Endothelial cell of umbilical vein (primary cell): ENCODE measurements at regions not wholly inside any gene's neighbourhood (a gene's known extent, or its start where the extent isn't known, plus 50 kb on each side); places are given as distances from the start of the nearest gene placed in this dataset.

Source experiments
- BruUV-seq: library from RNA; stranded (reverse); fragments of 400-500 nt; replicated peaks from 2 replicates; lab custom pipeline; 2021; lab: Mats Ljungman, UMichigan
- CTCF ChIA-PET: fragments of 300-600, 350-600 bp; sonication (Branson Sonifier 250); formaldehyde crosslinking; loops from one replicate; lab custom pipeline; 2021; ENCODE audit warnings: antibody characterized with exemption, inconsistent platforms; lab: Charles Lee
- POLR2A ChIA-PET: fragments of 300-600, 350-600 bp; sonication (Branson Sonifier 250); formaldehyde crosslinking; loops from one replicate; lab custom pipeline; 2021; ENCODE audit warnings: antibody characterized with exemption, inconsistent platforms; lab: Charles Lee
- DNase-seq: peaks from one replicate; pipeline ENCODE4 v3.0.0-alpha.2; 2011; ENCODE audit warnings: low read depth, low spot score
- FAIRE-seq: peaks from 2 replicates; lab custom pipeline; 2011; peaks lifted over from hg19 to GRCh38; lab: Jason Lieb, UNC
- H2AFZ ChIP-seq: 2 replicates; pipeline ENCODE4 v1.6.0; 2012; ENCODE audit warnings: low read depth, low read length, control low read depth, inconsistent platforms
- H3K27ac ChIP-seq: 2 replicates; pipeline ENCODE4 v1.5.1; 2011; ENCODE audit warnings: low read depth, mild to moderate bottlenecking, control low read depth, low read length, moderate library complexity; ENCODE audit not compliant: insufficient read depth
- H3K27me3 ChIP-seq, 2 experiments: 2 replicates each; pipeline versions ENCODE4 v1.6.0 to v1.6.1; 2011; ENCODE audit warnings: low read length in 2 of 2, mixed read lengths in 1 of 2; ENCODE audit not compliant: control insufficient read depth in 2 of 2, insufficient read depth in 2 of 2
- H3K36me3 ChIP-seq, 2 experiments: 2 replicates in 1 of 2; 3 replicates in 1 of 2; pipeline ENCODE4 v1.5.1; 2011; ENCODE audit warnings: low read length in 2 of 2, mild to moderate bottlenecking in 1 of 2, moderate library complexity in 1 of 2; ENCODE audit not compliant: control insufficient read depth in 2 of 2, insufficient read depth in 2 of 2; ENCODE audit errors: extremely low read depth in 1 of 2
- H3K4me1 ChIP-seq: 3 replicates; pipeline ENCODE4 v1.5.1; 2011; ENCODE audit warnings: mild to moderate bottlenecking, low read length; ENCODE audit not compliant: control insufficient read depth, insufficient read depth; ENCODE audit errors: extremely low read depth
- H3K4me2 ChIP-seq: 2 replicates; pipeline ENCODE4 v1.6.1; 2011; ENCODE audit warnings: low read length, control low read depth, mixed read lengths; ENCODE audit not compliant: insufficient read depth
- H3K4me3 ChIP-seq, 3 experiments: fragments of 200-600 bp in 1 of 3; sonication (generic), shearing (Covaris generic) in 1 of 3; replicated peaks in 1 of 3; 2 replicates each; pipeline ENCODE4 v1.5.1; 2011 to 2016; ENCODE audit warnings: control low read depth in 3 of 3, low read length in 3 of 3, mild to moderate bottlenecking in 2 of 3, inconsistent platforms in 1 of 3, low read depth in 1 of 3, moderate library complexity in 1 of 3; ENCODE audit not compliant: insufficient read depth in 1 of 3
- H3K79me2 ChIP-seq: 2 replicates; pipeline ENCODE4 v1.6.0; 2012; ENCODE audit warnings: low read length, inconsistent platforms; ENCODE audit not compliant: control insufficient read depth, insufficient read depth
- H3K9ac ChIP-seq: replicated peaks from 2 replicates; pipeline ENCODE3; 2011; ENCODE audit warnings: low read length, control low read depth; ENCODE audit not compliant: insufficient read depth; ENCODE audit errors: extremely low read depth
- H3K9me1 ChIP-seq: replicated peaks from 3 replicates; pipeline ENCODE4 v1.6.0; 2011; ENCODE audit warnings: mild to moderate bottlenecking, low read length; ENCODE audit not compliant: control insufficient read depth, insufficient read depth; ENCODE audit errors: extremely low read depth
- H3K9me3 ChIP-seq: replicated peaks from 2 replicates; pipeline ENCODE4 v1.5.1; 2012; ENCODE audit warnings: low read length, inconsistent platforms; ENCODE audit not compliant: control insufficient read depth, insufficient read depth
- H4K20me1 ChIP-seq: replicated peaks from 2 replicates; pipeline ENCODE3; 2011; ENCODE audit warnings: mild to moderate bottlenecking, low read length; ENCODE audit not compliant: control insufficient read depth, insufficient read depth; ENCODE audit errors: extremely low read depth
- EZH2 ChIP-seq: IDR thresholded peaks from 2 replicates; pipeline ENCODE4 v1.6.1; 2012; ENCODE audit warnings: borderline replicate concordance, low read depth, mild to moderate bottlenecking, moderate library complexity, low read length, inconsistent platforms; ENCODE audit not compliant: severe bottlenecking
- FOS ChIP-seq: IDR thresholded peaks from 2 replicates; pipeline ENCODE4 v1.6.1; 2011; ENCODE audit warnings: mild to moderate bottlenecking, low read length, moderate library complexity, borderline replicate concordance; ENCODE audit not compliant: insufficient read depth
- GATA2 ChIP-seq: IDR thresholded peaks from 2 replicates; pipeline ENCODE4 v1.7.0; 2011; ENCODE audit warnings: low read depth, mild to moderate bottlenecking, moderate library complexity, mixed read lengths, low read length; ENCODE audit not compliant: insufficient read length, insufficient read depth
- JUN ChIP-seq: IDR thresholded peaks from 2 replicates; pipeline ENCODE4 v1.6.1; 2011; ENCODE audit warnings: borderline replicate concordance, low read depth; ENCODE audit not compliant: insufficient read length, insufficient read depth
- MYC ChIP-seq: IDR thresholded peaks from one replicate; pipeline ENCODE4 v1.6.1; 2011; ENCODE audit warnings: mild to moderate bottlenecking, low read depth, low read length
- POLR2A ChIP-seq: IDR thresholded peaks from 2 replicates; pipeline ENCODE4 v1.6.1; 2012; ENCODE audit warnings: low read depth, mild to moderate bottlenecking, control low read depth, low read length
- POLR2AphosphoS5 ChIP-seq: IDR thresholded peaks from 2 replicates; pipeline ENCODE4 v1.6.1; 2012; ENCODE audit warnings: low read depth, mild to moderate bottlenecking, control low read depth, low read length, moderate library complexity; ENCODE audit not compliant: insufficient read depth
- dilution Hi-C: fragments of 300-500 bp; cut with MboI; formaldehyde crosslinking; loops from one replicate; pipeline ENCODE4 v1.15.0; 2019; ENCODE audit warnings: low sequenced_read_pairs; ENCODE audit not compliant: extremely low pct_ligation_motif_present
- intact Hi-C: fragments of 100-400 bp; cut with micrococcal nuclease; formaldehyde crosslinking; loops from one replicate; pipeline ENCODE4 v1.10.0; 2022
- TF ChIP-seq, protein P1 (sequence below): IDR thresholded peaks from 2 replicates; pipeline ENCODE4 v1.6.1; 2011; ENCODE audit not compliant: insufficient read depth, insufficient read length
- TF ChIP-seq, protein P2 (sequence below), 2 donors: IDR thresholded peaks; 1 replicate in 1 of 2; 2 replicates in 1 of 2; pipeline ENCODE4 v1.5.1; 2011; ENCODE audit warnings: low read length in 2 of 2, mild to moderate bottlenecking in 2 of 2, moderate library complexity in 2 of 2, control low read depth in 1 of 2, inconsistent platforms in 1 of 2, low read depth in 1 of 2; ENCODE audit not compliant: insufficient read depth in 1 of 2; ENCODE audit errors: extremely low read depth in 1 of 2

DNA sequence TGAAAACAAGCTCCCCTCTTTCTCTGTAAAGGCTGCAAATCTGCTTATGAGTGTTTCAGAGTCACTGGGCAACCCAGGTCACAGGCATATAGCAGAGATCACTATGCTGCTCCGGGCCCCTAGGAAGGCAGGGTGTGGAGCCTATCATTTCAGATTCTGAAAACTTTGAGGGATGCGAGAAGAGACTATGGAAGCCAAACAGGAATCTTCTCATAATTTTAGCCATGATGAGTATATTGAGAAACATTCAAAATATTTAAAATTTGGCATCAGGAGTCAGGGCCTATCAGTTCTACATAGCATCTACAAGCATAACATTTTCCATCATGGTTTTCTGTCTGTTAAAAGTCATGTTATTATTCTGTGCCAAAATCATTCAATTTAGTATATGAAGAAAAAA lies 61.7 kb upstream of the ATXN3L start:
- intact Hi-C loops: no loop called here
- Histone ChIP-seq H3K9me3 (no peaks in the 10 kb centered on the region), H3K36me3 (no peaks in the 10 kb centered on the region), H3K9me1 (no peaks in the 10 kb centered on the region), H3K27ac (no peak overlapping the region), H3K27me3 (no peaks in the 10 kb centered on the region), H4K20me1 (no peaks in the 10 kb centered on the region), H3K4me2 (no peak overlapping the region), H3K4me1 (peaks cover 3% of the 10 kb centered on the region), H3K4me3 (no peak overlapping the region), H3K79me2 (no peaks in the 10 kb centered on the region), H3K9ac (no peak overlapping the region), H2AFZ (no peak overlapping the region)
- FAIRE-seq (no peak), DNase-seq (no peak)
- TF ChIP-seq JUN (no peak), MYC (no peak), POLR2AphosphoS5 (no peak), FOS (no peak), GATA2 (no peak), EZH2 (no peak), POLR2A (no peak)
- TF ChIP-seq, protein P1, sequence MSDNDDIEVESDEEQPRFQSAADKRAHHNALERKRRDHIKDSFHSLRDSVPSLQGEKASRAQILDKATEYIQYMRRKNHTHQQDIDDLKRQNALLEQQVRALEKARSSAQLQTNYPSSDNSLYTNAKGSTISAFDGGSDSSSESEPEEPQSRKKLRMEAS: no peak
- TF ChIP-seq, protein P2, sequence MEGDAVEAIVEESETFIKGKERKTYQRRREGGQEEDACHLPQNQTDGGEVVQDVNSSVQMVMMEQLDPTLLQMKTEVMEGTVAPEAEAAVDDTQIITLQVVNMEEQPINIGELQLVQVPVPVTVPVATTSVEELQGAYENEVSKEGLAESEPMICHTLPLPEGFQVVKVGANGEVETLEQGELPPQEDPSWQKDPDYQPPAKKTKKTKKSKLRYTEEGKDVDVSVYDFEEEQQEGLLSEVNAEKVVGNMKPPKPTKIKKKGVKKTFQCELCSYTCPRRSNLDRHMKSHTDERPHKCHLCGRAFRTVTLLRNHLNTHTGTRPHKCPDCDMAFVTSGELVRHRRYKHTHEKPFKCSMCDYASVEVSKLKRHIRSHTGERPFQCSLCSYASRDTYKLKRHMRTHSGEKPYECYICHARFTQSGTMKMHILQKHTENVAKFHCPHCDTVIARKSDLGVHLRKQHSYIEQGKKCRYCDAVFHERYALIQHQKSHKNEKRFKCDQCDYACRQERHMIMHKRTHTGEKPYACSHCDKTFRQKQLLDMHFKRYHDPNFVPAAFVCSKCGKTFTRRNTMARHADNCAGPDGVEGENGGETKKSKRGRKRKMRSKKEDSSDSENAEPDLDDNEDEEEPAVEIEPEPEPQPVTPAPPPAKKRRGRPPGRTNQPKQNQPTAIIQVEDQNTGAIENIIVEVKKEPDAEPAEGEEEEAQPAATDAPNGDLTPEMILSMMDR (IDR thresholded peaks at IDR 0.05; ENCODE audit: extremely low read depth in 1 of 2, insufficient read depth in 1 of 2, low read depth in 1 of 2, low read length in 2 of 2): no peak
- BruUV-seq: no TSS peak
- ChIA-PET CTCF (no interaction called here), POLR2A (no interaction called here)
- dilution Hi-C loops: no loop called here
